SK-N-SH treated with all-trans-retinoic acid at 6 μM for 48 hours (cell line): ENCODE measurements at regions not wholly inside any gene's neighbourhood (a gene's known extent, or its start where the extent isn't known, plus 50 kb on each side); places are given as distances from the start of the nearest gene placed in this dataset.

Source experiments
- PPARA ChIP-seq: fragments of 250-450 bp; sonication (Bioruptor Pico); IDR thresholded peaks from 2 replicates; pipeline ENCODE4 v1.5.0; 2020; ENCODE audit warnings: mild to moderate bottlenecking, borderline replicate concordance
- RARB ChIP-seq: fragments of 250-450 bp; sonication (Bioruptor Pico); IDR thresholded peaks from 2 replicates; pipeline ENCODE4 v1.8.0; 2021; ENCODE audit warnings: mild to moderate bottlenecking, moderate library complexity

GRCh38 chr6:3665608-3666007 is 85.9 kb downstream of the PXDC1 start:
- TF ChIP-seq PPARA (CRISPR knock-in tag) = no peak
- TF ChIP-seq RARB (CRISPR knock-in tag) = no peak
